ENCODE measurements at regions not wholly inside any gene's neighbourhood (a gene's known extent, or its start where the extent isn't known, plus 50 kb on each side); places are given as distances from the start of the nearest gene placed in this dataset.

- Mint-ChIP-seq H3K36me3 (peaks cover 0 to 12% (median 7%) of the 10 kb centered on the region in 3 donors), H3K4me3 (no peak overlapping the region), H3K27ac (no peak overlapping the region), H3K9me3 (peaks cover 15 to 39% (median 19%) of the 10 kb centered on the region in 6 donors), H3K27me3 (ENCODE audit: low read depth in 3 of 3) (peaks cover 2 to 6% (median 2%) of the 10 kb centered on the region in 3 donors), H3K4me1 (no peaks in the 10 kb centered on the region)
- no peak for DNase-seq
These were observed 178.3 kb upstream of the GYPA start for GRCh38 chr4:144318797-144319196.

- Mint-ChIP-seq H3K27ac (no peak overlapping the region), H3K36me3 (no peaks in the 10 kb centered on the region), H3K27me3 (ENCODE audit: low read depth in 3 of 3) (peaks cover 2% of the 10 kb centered on the region in 3 donors), H3K4me1 (peaks cover 0 to 11% of the 10 kb centered on the region in 2 donors), H3K4me3 (no peak overlapping the region), H3K9me3 (peaks cover 0 to 14% (median 7%) of the 10 kb centered on the region in 6 donors)
- no peak for DNase-seq
These were observed 196.1 kb upstream of the GYPA start for GRCh38 chr4:144336633-144337032.

GRCh38 chr4:144338148-144338547, 197.6 kb upstream of the GYPA start:
- no peak overlapping the region for H3K4me3 Mint-ChIP-seq
- no peak overlapping the region for H3K27ac Mint-ChIP-seq
- H3K27me3 Mint-ChIP-seq (ENCODE audit: low read depth in 3 of 3), result peaks cover 2 to 3% (median 2%) of the 10 kb centered on the region in 3 donors
- peaks cover 0 to 14% (median 7%) of the 10 kb centered on the region in 6 donors for H3K9me3 Mint-ChIP-seq
- H3K4me1 Mint-ChIP-seq, result peaks cover 0 to 16% of the 10 kb centered on the region in 2 donors
- no peaks in the 10 kb centered on the region for H3K36me3 Mint-ChIP-seq
- no peak for DNase-seq

DNA sequence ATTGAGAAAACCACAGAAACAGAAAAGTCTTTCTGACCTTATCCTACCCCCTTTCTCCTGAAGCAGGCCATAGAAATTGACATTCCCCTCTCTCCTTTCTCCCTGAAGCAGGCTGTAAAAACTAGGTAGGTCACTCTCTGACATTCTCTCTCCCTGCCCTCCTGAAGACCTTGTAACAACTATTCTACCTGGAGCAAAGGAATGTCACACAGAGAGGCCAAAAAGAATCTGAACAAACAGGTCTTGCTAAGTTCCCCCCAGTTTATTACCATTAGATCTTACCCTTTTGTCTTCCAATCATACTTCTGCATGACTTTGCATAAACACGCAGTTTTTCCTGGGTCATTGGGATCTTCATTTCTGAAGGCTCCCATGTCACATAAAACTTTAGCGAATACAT, 198.3 kb upstream of the GYPA start:
- Mint-ChIP-seq H3K9me3 (peaks cover 0 to 14% (median 7%) of the 10 kb centered on the region in 6 donors), H3K4me1 (peaks cover under 1 to 23% of the 10 kb centered on the region in 2 donors), H3K27me3 (ENCODE audit: low read depth in 3 of 3) (peaks cover 2 to 3% (median 2%) of the 10 kb centered on the region in 3 donors), H3K4me3 (no peak overlapping the region), H3K27ac (no peak overlapping the region), H3K36me3 (no peaks in the 10 kb centered on the region)
- no peak for DNase-seq

- Mint-ChIP-seq H3K36me3 (no peaks in the 10 kb centered on the region), H3K9me3 (peaks cover 0 to 14% (median 8%) of the 10 kb centered on the region in 6 donors), H3K27ac (no peak overlapping the region), H3K27me3 (ENCODE audit: low read depth in 3 of 3) (peaks cover 2 to 3% (median 2%) of the 10 kb centered on the region in 3 donors), H3K4me1 (peaks cover 4 to 29% of the 10 kb centered on the region in 2 donors), H3K4me3 (no peak overlapping the region)
- no peak for DNase-seq
These were observed 200.4 kb upstream of the GYPA start for GRCh38 chr4:144340931-144341330.

DNA sequence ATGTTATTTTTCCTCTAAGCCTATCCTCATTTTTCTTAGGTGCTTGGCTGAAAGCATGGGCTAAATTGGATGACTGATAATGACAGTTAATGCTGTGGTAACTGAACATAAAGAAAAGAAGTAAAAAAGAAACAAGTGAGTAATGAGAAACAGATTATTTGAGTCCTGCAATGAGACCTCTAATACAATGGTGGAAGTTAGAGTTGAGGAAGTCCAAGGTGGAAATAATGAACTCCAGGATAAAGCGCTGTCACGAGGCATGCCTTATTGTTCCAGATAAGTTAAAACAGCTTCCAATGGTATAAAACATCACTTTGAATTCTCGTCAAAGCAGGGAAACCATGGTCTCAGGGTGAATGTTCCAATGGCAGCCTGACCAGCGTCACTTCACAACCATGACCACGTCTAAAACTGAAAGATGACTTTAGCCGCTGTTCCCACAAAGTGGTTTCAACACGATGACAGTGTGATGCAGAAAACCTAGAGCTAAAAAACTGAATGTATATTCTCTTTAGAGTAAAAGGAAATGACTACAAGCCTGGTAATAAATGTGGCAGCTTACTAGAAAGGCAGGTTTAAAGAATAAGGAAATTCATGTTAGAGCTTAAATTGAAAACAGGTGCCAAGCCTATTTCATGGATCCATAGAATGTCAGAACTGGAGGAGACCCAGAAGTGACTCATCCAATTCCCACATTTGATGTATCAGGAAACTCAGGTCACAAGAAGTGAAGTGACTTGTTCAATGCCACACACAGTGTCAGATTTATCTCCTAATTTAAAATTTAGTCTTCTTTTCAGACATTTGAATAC, 202.6 kb upstream of the GYPA start:
- DNase-seq, result peak; percentile 11 to 32 (median 21)
- no peaks in the 10 kb centered on the region for H3K36me3 Mint-ChIP-seq
- peaks cover 4 to 27% of the 10 kb centered on the region in 2 donors for H3K4me1 Mint-ChIP-seq
- H3K27me3 Mint-ChIP-seq (ENCODE audit: low read depth in 3 of 3), result peaks cover 2 to 3% (median 2%) of the 10 kb centered on the region in 3 donors
- peak overlapping the region in 2 of 5 donors; percentile 51 to 52 for H3K4me3 Mint-ChIP-seq
- peak overlapping the region in 1 of 6 donors; percentile 17 for H3K27ac Mint-ChIP-seq
- peaks cover 0 to 14% (median 7%) of the 10 kb centered on the region in 6 donors for H3K9me3 Mint-ChIP-seq

GRCh38 chr4:144347121-144347520, 206.6 kb upstream of the GYPA start:
- Mint-ChIP-seq H3K4me3 (no peak overlapping the region), H3K27ac (no peak overlapping the region), H3K9me3 (peaks cover 0 to 6% (median 0%) of the 10 kb centered on the region in 6 donors), H3K36me3 (no peaks in the 10 kb centered on the region), H3K27me3 (ENCODE audit: low read depth in 3 of 3) (peaks cover 2 to 3% (median 2%) of the 10 kb centered on the region in 3 donors), H3K4me1 (peaks cover 4 to 18% of the 10 kb centered on the region in 2 donors)
- no peak for DNase-seq

- H3K27me3 Mint-ChIP-seq (ENCODE audit: low read depth in 3 of 3), result peaks cover 0 to 4% (median 3%) of the 10 kb centered on the region in 3 donors
- no peak overlapping the region for H3K27ac Mint-ChIP-seq
- peaks cover 0 to 3% (median 0%) of the 10 kb centered on the region in 6 donors for H3K9me3 Mint-ChIP-seq
- H3K36me3 Mint-ChIP-seq, result no peaks in the 10 kb centered on the region
- DNase-seq, result no peak
- no peaks in the 10 kb centered on the region for H3K4me1 Mint-ChIP-seq
- H3K4me3 Mint-ChIP-seq, result no peak overlapping the region
These were observed 210.2 kb upstream of the GYPA start for GRCh38 chr4:144350706-144351105.

DNA sequence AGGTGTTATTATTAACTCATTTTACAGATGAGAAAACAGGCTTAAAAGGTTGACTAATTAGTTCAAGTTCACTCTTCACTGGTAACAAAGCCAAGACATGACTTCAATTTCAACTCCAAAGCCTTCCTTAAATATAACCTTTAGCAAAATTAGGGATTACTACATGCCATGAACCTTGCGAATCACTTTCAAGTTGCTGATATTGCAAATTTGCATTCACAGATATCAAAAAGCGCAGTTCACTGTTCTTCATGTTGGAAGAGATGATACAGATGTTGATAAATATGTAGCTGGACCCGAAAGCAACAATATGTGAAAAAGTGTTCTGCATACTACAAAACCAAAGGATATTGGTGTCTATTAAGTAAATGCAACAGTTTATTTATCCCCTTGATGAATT, 210.8 kb upstream of the GYPA start:
- Mint-ChIP-seq H3K36me3 (no peaks in the 10 kb centered on the region), H3K27me3 (ENCODE audit: low read depth in 3 of 3) (peaks cover 0 to 4% (median 3%) of the 10 kb centered on the region in 3 donors), H3K27ac (no peak overlapping the region), H3K4me3 (no peak overlapping the region), H3K4me1 (peaks cover 0 to 4% of the 10 kb centered on the region in 2 donors), H3K9me3 (peaks cover 0 to 4% (median 0%) of the 10 kb centered on the region in 6 donors)
- no peak for DNase-seq

DNA sequence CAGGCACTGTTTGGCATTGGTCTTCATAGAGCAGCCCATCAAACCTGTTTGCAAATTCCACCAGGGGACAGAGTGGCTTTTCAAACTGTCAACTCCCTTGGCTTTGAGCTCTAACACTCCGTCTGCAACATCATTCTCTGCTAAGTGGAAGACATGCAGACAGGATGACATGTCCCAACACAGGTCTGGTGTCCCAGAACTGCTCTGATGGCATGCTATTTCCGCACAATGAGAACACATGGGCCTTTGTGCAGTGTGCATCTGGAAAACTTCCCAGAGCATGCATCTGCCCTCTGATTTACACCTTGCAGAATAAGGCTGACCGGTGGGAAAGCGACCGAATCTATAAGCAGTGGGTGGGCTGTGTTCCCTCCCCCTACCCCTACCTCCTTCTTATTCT, 212.8 kb upstream of the GYPA start:
- Mint-ChIP-seq H3K4me3 (no peak overlapping the region), H3K27ac (no peak overlapping the region), H3K27me3 (ENCODE audit: low read depth in 3 of 3) (peaks cover 2 to 4% (median 3%) of the 10 kb centered on the region in 3 donors), H3K4me1 (peaks cover 0 to 6% of the 10 kb centered on the region in 2 donors), H3K9me3 (peaks cover 0 to 4% (median 0%) of the 10 kb centered on the region in 6 donors), H3K36me3 (no peaks in the 10 kb centered on the region)
- no peak for DNase-seq

DNA sequence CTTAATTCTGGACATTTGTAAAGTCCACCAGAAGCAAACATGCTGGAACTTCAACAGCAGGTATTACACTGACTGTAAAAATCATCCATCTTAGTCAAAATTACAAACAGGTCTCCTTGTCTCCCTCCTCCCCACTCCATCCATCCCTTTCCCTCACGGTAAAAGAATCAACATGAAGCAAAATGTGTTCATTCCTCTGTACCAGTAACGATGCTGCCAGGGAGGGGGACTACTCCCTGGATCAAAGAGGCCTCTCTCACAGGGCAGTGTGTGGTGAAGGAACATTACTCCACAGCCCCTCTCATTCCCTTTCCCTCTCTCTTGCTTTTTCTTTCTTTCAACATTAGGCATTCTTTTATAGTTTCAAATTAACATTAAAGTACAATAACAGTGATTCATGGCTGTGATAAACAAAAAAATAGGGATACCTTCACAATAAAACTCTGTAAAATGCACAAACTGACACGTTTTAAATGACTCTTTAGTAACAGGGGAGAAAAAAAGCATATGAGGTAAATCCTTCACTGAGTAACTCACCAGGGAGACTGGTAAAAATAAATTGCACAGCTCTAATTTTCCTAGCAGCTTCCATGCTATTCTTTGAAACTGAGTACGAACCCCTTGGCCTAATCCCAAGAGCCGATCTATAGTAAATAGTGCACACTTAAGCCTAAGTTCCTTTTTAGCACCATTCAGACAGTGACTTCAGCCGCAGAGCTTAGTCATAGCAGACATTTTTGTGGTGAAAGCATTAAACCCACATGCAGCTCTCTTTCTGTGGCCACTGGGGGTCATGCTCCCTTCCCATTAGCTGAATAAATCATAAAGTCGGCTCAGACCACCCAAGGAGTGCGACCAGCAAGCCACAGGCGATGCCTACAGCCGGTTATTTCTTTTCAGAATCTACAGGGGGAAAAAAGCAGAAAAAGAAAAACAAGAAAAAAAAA, 215.6 kb upstream of the GYPA start:
- H3K4me1 Mint-ChIP-seq, result peaks cover 0 to 6% of the 10 kb centered on the region in 2 donors
- H3K27ac Mint-ChIP-seq, result no peak overlapping the region
- peaks cover 0 to 2% (median 2%) of the 10 kb centered on the region in 3 donors for H3K27me3 Mint-ChIP-seq (ENCODE audit: low read depth in 3 of 3)
- no peaks in the 10 kb centered on the region for H3K36me3 Mint-ChIP-seq
- H3K4me3 Mint-ChIP-seq, result peak overlapping the region in 1 of 5 donors; percentile 8
- peaks cover 0 to 8% (median under 1%) of the 10 kb centered on the region in 6 donors for H3K9me3 Mint-ChIP-seq
- DNase-seq, result peak in 1 of 3 donors; percentile 1

DNA sequence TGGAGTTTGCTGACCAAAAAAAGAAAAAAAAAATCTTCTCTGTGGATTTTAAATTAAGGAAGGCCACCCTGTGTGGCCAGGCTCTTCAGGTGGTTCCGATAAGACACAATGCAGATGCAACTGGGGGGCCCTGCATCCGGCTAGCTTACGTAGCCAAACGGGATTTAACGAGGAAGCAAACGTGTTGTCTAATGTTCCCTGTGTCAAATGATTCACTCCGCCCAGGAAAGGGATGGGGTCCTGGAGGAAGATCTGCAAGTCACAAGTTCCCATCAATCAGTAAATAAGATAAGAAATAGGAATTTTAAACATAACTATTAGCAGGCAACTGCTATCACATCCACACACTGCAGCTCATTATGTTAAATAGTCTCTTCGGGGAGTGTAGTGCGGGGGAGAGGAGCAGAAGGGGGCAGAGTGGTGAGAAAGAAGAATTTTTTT, 216.4 kb upstream of the GYPA start:
- no peak overlapping the region for H3K27ac Mint-ChIP-seq
- no peak overlapping the region for H3K4me3 Mint-ChIP-seq
- peaks cover 0 to 2% (median 2%) of the 10 kb centered on the region in 3 donors for H3K27me3 Mint-ChIP-seq (ENCODE audit: low read depth in 3 of 3)
- H3K4me1 Mint-ChIP-seq, result peaks cover 0 to 6% of the 10 kb centered on the region in 2 donors
- no peaks in the 10 kb centered on the region for H3K36me3 Mint-ChIP-seq
- H3K9me3 Mint-ChIP-seq, result peaks cover 0 to 8% (median 3%) of the 10 kb centered on the region in 6 donors
- no peak for DNase-seq

DNA sequence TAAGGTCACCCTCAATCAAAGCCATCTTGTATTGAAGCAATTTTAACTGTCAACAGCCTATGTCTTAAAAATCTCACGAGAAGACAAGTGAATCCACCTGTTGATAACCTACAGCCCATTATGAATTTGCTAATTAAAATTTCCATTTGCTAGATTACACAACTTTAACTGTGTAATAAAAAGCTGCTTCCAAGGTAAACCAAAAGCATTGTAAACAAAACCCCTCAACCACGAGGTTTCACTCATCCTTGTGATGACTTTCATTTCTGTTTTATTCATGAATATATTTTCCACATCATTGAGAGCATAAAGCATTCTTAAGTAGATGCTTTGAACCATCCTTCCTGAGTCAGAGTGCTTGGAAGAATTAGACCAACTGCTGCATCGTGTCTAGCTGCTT, 217.5 kb upstream of the GYPA start:
- H3K9me3 Mint-ChIP-seq, result peaks cover 0 to 8% (median 3%) of the 10 kb centered on the region in 6 donors
- no peaks in the 10 kb centered on the region for H3K36me3 Mint-ChIP-seq
- H3K27me3 Mint-ChIP-seq (ENCODE audit: low read depth in 3 of 3), result peaks cover 0 to 2% (median 2%) of the 10 kb centered on the region in 3 donors
- peaks cover 0 to 6% of the 10 kb centered on the region in 2 donors for H3K4me1 Mint-ChIP-seq
- H3K27ac Mint-ChIP-seq, result no peak overlapping the region
- no peak overlapping the region for H3K4me3 Mint-ChIP-seq
- DNase-seq, result no peak

Measured in immature natural killer cell (primary cell).